Small intestine (tissue), 7 donors: ENCODE measurements at regions not wholly inside any gene's neighbourhood (a gene's known extent, or its start where the extent isn't known, plus 50 kb on each side); places are given as distances from the start of the nearest gene placed in this dataset.

ENCODE experiments used
- DNase-seq, 2 donors: peaks; one replicate each; pipeline versions ENCODE4 v3.0.0 to v3.0.0-alpha.2; 2013
- FAIRE-seq: peaks from 2 replicates; lab custom pipeline; 2012; peaks lifted over from hg19 to GRCh38; lab: Jason Lieb, UNC
- H3K27ac ChIP-seq, 3 donors: one replicate each; pipeline ENCODE4 v1.5.1; 2013; ENCODE audit warnings: low read length in 2 of 3, mild to moderate bottlenecking in 2 of 3, control low read depth in 1 of 3, inconsistent platforms in 1 of 3, low read depth in 1 of 3, moderate library complexity in 1 of 3
- H3K27me3 ChIP-seq, 3 donors: one replicate each; pipeline ENCODE4 v1.6.1; 2013; ENCODE audit warnings: low read length in 3 of 3, inconsistent platforms in 1 of 3; ENCODE audit not compliant: control insufficient read depth in 3 of 3, insufficient read depth in 3 of 3
- H3K36me3 ChIP-seq, 3 donors: one replicate each; pipeline ENCODE4 v1.6.1; 2013; ENCODE audit warnings: low read length in 3 of 3, inconsistent platforms in 1 of 3, low read depth in 1 of 3, mild to moderate bottlenecking in 1 of 3, moderate library complexity in 1 of 3; ENCODE audit not compliant: control insufficient read depth in 3 of 3, insufficient read depth in 2 of 3
- H3K4me1 ChIP-seq, 3 donors: one replicate each; pipeline ENCODE4 v1.6.1; 2013; ENCODE audit warnings: low read length in 2 of 3, inconsistent platforms in 1 of 3, low read depth in 1 of 3, mild to moderate bottlenecking in 1 of 3, moderate library complexity in 1 of 3; ENCODE audit not compliant: control insufficient read depth in 3 of 3, insufficient read depth in 2 of 3
- H3K4me3 ChIP-seq, 3 donors: one replicate each; pipeline ENCODE4 v1.5.1; 2013; ENCODE audit warnings: low read length in 3 of 3, control low read depth in 1 of 3, inconsistent platforms in 1 of 3, low read depth in 1 of 3, mild to moderate bottlenecking in 1 of 3, moderate library complexity in 1 of 3
- H3K9me3 ChIP-seq, 2 donors: one replicate each; pipeline ENCODE4 v1.6.1; 2013; ENCODE audit warnings: low read depth in 1 of 2, low read length in 1 of 2; ENCODE audit not compliant: control insufficient read depth in 2 of 2, insufficient read depth in 1 of 2
- WGBS, 3 donors: extraction: QIAGEN DNeasy Blood & Tissue Kit; methylation state at CpG; one replicate each; pipeline ENCODE4 v1.1.7; 2013; 5-methylcytosine and 5-hydroxymethylcytosine counted together
- donor health status: healthy with polysubstance abuse.
- donor health status: control.
- donor health status: control.
- donor health status: Bipolar disorder and iron deficiency.
- donor health status: healthy.

DNA sequence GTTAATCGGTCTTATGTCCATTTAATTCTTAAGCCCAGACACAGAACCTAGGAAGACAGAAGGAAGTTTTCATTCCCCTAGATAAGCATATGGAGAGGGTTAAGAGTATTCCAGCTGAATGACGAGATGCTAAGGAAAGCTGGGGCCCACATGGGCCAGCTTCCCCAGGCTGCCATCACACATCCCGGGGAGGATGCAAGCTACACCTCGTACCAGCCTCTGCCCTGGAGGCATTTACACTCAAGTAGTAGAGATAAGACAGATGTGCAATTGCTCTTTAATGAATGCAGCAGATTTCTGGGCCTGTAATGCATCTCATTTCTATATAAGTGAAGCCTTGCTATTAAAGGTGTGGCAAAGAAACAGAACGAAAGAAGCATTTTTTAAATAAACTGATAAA, 144.5 kb downstream of the MEX3B start:
- no peak for DNase-seq
- Histone ChIP-seq H3K9me3 (no peaks in the 10 kb centered on the region), H3K4me3 (no peak overlapping the region), H3K27ac (no peak overlapping the region), H3K4me1 (no peaks in the 10 kb centered on the region), H3K27me3 (no peaks in the 10 kb centered on the region), H3K36me3 (no peaks in the 10 kb centered on the region)
- FAIRE-seq, result no peak
- WGBS, 3 donors, result 56 to 64% (median 63%) methylated on average over 5 of the region's 5 CpGs

DNA sequence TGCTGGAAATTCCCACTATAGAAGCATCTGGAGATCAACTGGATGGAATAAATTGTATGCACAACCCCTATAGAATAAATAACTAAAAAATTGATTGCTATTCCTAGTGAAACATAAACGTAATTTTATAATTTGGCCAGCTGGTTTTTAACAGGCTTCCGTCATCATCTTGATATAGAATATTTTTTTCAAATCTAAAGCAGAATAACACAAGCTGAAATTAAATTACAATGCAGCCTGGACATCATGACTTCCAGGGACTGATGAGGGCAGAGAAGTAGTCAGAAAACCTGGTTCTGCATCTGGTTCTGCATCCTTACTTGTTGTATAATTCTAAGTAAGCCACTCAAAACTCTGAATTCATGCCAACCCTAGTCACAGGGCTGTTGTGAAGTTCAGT, 146.1 kb downstream of the MEX3B start:
- FAIRE-seq, result no peak
- Histone ChIP-seq H3K4me1 (no peaks in the 10 kb centered on the region), H3K9me3 (no peaks in the 10 kb centered on the region), H3K27ac (no peak overlapping the region), H3K36me3 (no peaks in the 10 kb centered on the region), H3K27me3 (no peaks in the 10 kb centered on the region), H3K4me3 (no peak overlapping the region)
- DNase-seq, result no peak
- 81 to 88% (median 83%) methylated on average over 2 of the region's 2 CpGs for WGBS, 3 donors

DNA sequence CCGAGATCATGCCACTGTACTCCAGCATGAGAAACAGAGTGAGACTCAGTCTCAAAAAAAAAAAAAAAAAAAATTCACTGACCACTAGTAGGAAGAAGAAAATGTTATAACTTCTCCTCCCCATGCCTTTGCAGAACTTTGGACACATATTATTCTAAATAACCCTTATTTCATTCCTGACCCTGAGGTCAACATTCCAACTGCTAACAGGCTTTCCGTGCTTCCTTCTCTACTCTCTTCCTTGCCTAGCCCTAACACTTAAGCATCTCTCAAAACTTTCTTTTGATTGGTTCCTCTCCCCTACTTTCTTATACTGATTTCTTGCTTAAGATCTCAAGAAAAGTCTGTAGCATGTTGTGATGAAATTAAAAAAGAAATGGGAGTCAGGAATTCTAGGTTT, 146.8 kb downstream of the MEX3B start:
- DNase-seq, result no peak
- WGBS, 3 donors, result 48 to 73% (median 56%) methylated on average over 2 of the region's 2 CpGs
- Histone ChIP-seq H3K36me3 (no peaks in the 10 kb centered on the region), H3K9me3 (no peaks in the 10 kb centered on the region), H3K27ac (no peak overlapping the region), H3K4me3 (no peak overlapping the region), H3K4me1 (no peaks in the 10 kb centered on the region), H3K27me3 (no peaks in the 10 kb centered on the region)
- FAIRE-seq, result no peak

DNA sequence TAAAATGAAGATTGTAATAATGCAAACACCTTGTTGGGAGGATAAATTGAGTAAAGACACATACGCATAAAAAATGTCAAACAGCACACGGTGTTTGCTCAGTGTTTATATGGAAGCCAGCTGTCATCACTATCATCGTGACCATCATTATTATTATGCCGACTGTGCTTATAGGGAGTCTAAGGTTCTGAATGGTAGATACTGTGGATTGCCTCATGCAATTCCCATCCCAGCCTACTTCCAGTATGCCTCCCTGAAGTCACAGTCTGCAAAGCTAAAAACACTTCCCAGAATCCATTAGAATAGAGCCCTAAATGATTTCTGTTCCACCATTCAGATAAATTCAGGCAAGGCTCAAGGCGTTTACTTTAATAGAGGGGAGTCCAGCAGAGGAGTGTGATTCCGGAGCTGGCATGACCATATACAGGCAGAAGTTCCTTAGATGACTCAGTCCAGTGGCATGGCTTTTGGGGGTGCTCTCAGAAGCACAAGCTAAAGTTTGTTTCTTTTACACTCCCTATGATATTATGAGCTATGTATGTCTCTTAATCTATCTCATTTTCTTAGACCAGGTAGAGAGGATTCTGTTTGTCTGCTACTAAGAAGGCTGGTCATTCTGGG, 148.7 kb downstream of the MEX3B start:
- Histone ChIP-seq H3K27me3 (no peaks in the 10 kb centered on the region), H3K36me3 (no peaks in the 10 kb centered on the region), H3K4me3 (no peak overlapping the region), H3K4me1 (peaks cover 0 to 2% (median 0%) of the 10 kb centered on the region in 3 donors), H3K27ac (no peak overlapping the region), H3K9me3 (no peaks in the 10 kb centered on the region)
- WGBS, 3 donors, result 66 to 72% (median 68%) methylated on average over 6 of the region's 6 CpGs
- no peak for FAIRE-seq
- no peak for DNase-seq

DNA sequence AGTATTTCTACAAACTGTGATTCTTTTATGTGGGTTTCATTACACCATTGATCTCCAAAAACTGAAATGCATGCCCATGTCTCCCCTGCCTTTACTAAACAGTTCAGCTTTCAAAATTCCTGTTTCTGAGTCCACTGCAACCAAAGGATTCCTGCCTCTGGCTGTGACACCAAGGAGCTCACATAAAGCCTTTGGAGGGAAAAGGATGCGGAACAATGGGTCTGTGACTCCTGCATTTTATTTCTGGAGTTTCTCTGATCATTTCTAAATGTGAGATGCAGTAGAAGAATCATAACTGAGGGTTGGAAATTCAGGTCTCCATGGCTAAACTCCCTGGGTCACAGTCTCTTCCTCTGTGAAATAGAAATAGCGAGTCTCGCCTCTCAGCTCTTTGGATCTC, 149.5 kb downstream of the MEX3B start:
- Histone ChIP-seq H3K36me3 (no peaks in the 10 kb centered on the region), H3K9me3 (no peaks in the 10 kb centered on the region), H3K27ac (no peak overlapping the region), H3K4me3 (no peak overlapping the region), H3K27me3 (no peaks in the 10 kb centered on the region), H3K4me1 (peaks cover 0 to 2% (median 0%) of the 10 kb centered on the region in 3 donors)
- 94 to 96% (median 95%) methylated on average over 3 of the region's 3 CpGs for WGBS, 3 donors
- FAIRE-seq (no peak), DNase-seq (no peak)

DNA sequence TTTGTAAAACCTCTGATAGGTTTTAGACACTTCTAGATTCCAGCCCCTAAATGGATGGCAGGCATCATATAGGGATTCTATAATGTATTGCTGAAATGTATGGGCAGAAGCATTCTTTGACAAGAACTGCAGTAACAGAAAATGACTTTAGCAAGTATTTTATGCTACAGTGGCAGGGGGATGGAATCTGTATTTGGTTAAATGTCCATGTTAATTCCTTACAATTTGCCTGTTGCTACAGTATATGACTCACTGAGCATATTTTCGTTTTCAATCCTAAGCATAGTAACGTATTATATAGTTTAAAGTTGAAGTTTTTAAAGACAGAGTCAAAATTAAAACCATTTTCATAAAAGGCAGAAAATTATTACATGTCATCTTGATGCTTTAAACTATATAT, 150.1 kb downstream of the MEX3B start:
- FAIRE-seq, result no peak
- Histone ChIP-seq H3K36me3 (no peaks in the 10 kb centered on the region), H3K27me3 (no peaks in the 10 kb centered on the region), H3K27ac (no peak overlapping the region), H3K9me3 (no peaks in the 10 kb centered on the region), H3K4me3 (no peak overlapping the region), H3K4me1 (peaks cover 0 to 2% (median 0%) of the 10 kb centered on the region in 3 donors)
- no peak for DNase-seq
- 58 to 85% (median 73%) methylated on average over 2 of the region's 2 CpGs for WGBS, 3 donors

DNA sequence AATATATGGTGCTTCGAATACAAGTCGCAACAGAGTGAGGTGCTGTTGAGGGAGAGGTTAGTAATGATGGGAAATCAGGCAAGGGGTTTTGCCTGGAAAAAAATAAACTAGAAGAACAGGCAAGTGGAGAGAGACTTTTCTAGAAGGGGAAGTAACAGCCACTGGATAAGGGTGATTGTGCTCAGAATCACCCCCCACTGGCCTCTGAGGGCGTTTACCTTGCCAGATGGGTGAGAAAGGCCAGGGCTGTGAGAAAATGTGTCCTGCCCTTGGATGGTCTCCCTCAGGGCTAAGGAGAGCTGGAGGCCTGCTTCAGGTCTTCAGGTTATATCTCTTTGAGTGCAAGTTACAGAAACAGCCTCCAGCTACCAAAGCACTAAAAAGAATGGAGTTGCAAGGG, 151.8 kb downstream of the MEX3B start:
- Histone ChIP-seq H3K4me1 (peaks cover 0 to 2% (median 0%) of the 10 kb centered on the region in 3 donors), H3K4me3 (no peak overlapping the region), H3K9me3 (no peaks in the 10 kb centered on the region), H3K27me3 (no peaks in the 10 kb centered on the region), H3K36me3 (no peaks in the 10 kb centered on the region), H3K27ac (no peak overlapping the region)
- no peak for FAIRE-seq
- WGBS, 3 donors, result 67 to 79% (median 73%) methylated on average over 3 of the region's 3 CpGs
- no peak for DNase-seq

DNA sequence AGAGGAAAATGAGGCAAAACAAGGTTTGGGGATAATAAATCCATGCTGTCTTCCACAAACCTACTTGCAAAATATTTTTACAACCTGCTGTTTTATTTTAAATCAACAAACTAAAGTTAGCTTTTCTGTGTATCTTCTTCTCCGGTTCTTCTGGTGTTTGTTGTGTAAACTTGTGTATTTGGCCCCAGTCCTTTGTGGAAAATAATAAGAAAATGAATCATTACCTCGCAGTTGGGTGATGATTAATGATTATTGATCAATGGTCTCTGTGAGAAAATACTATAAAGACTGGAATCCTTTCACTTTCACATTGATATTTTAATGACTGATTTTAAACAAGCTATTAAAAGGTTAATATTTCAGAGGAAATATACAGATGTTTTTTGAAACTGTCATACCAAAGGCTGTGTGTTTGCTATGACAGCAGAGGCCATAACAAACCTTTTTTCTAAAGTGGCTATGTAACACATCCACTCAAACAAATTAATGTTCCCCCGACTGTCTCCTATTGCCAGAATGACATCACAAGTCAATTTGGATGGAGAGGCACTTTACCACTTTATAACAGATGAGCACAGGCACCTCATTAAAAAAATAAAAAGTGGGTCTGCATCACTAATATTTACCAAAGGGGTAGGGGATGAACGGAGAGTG, 152.5 kb downstream of the MEX3B start:
- Histone ChIP-seq H3K4me3 (no peak overlapping the region), H3K9me3 (no peaks in the 10 kb centered on the region), H3K27ac (no peak overlapping the region), H3K36me3 (no peaks in the 10 kb centered on the region), H3K4me1 (peaks cover 0 to 2% (median 0%) of the 10 kb centered on the region in 3 donors), H3K27me3 (no peaks in the 10 kb centered on the region)
- WGBS, 3 donors, result 27 to 39% (median 39%) methylated on average over 4 of the region's 4 CpGs
- no peak for FAIRE-seq
- no peak for DNase-seq
